Fibroblast of pulmonary artery (primary cell): ENCODE measurements at regions not wholly inside any gene's neighbourhood (a gene's known extent, or its start where the extent isn't known, plus 50 kb on each side); places are given as distances from the start of the nearest gene placed in this dataset.
A peak's percentile ranks its signal among the peaks of the same experiment; 100 is the strongest.

Experiments used
- DNase-seq: peaks from one replicate; pipeline ENCODE4 v3.0.0-alpha.2; 2010; ENCODE audit warnings: low read depth
- H3K4me3 ChIP-seq: replicated peaks from 2 replicates; pipeline ENCODE4 v1.5.1; 2011; ENCODE audit warnings: low read depth, mild to moderate bottlenecking, control low read depth, low read length, moderate library complexity
- CTCF ChIP-seq: IDR thresholded peaks from 2 replicates; pipeline ENCODE4 v1.5.1; 2011; ENCODE audit warnings: mild to moderate bottlenecking, control low read depth, low read length, inconsistent platforms; ENCODE audit errors: missing control alignments

GRCh38 chr12:88409257-88409656 lies 171.0 kb downstream of the KITLG start:
- no peak for DNase-seq
- TF ChIP-seq CTCF: no peak
- H3K4me3 ChIP-seq: no peak overlapping the region

GRCh38 chr12:88411689-88412088 lies 168.6 kb downstream of the KITLG start:
- H3K4me3 ChIP-seq: no peak overlapping the region
- DNase-seq: no peak
- TF ChIP-seq CTCF: no peak

GRCh38 chr12:88413646-88414045 lies 166.6 kb downstream of the KITLG start:
- no peak for DNase-seq
- no peak for TF ChIP-seq CTCF
- H3K4me3 ChIP-seq: no peak overlapping the region

- H3K4me3 ChIP-seq: no peak overlapping the region
- TF ChIP-seq CTCF: no peak
- DNase-seq: no peak
These were observed 164.1 kb downstream of the KITLG start for GRCh38 chr12:88416155-88416554.

- TF ChIP-seq CTCF: no peak
- no peak overlapping the region for H3K4me3 ChIP-seq
- DNase-seq: no peak
These were observed 163.5 kb downstream of the KITLG start for GRCh38 chr12:88416786-88417185.

GRCh38 chr12:88417531-88417930 lies 162.7 kb downstream of the KITLG start:
- no peak for DNase-seq
- TF ChIP-seq CTCF: no peak
- H3K4me3 ChIP-seq: no peak overlapping the region

GRCh38 chr12:88418856-88419497 lies 161.3 kb downstream of the KITLG start:
- H3K4me3 ChIP-seq: peak overlapping the region; percentile 33
- peak; percentile 68 for DNase-seq
- no peak for TF ChIP-seq CTCF
